ENCODE measurements at regions not wholly inside any gene's neighbourhood (a gene's known extent, or its start where the extent isn't known, plus 50 kb on each side); places are given as distances from the start of the nearest gene placed in this dataset.
A peak's percentile ranks its signal among the peaks of the same experiment; 100 is the strongest.

GRCh38 chrX:113594123-113594841, 753.7 kb upstream of the AMOT start (continued):
- no peak for TF ChIP-seq ZNF512 (tag; IDR thresholded peaks at IDR 0.05)
- no peak for TF ChIP-seq IFI16 (CRISPR knock-in tag; IDR thresholded peaks at IDR 0.05)
- TF ChIP-seq ZBTB33 (CRISPR knock-in tag; IDR thresholded peaks at IDR 0.05) = no peak

- H3K9me1 ChIP-seq (ENCODE audit: control insufficient read depth, insufficient read depth, low read length) = no peaks in the 10 kb centered on the region
- H3K4me1 ChIP-seq (replicated peaks in 1 of 2; ENCODE audit: control insufficient read depth in 2 of 2, insufficient read depth in 2 of 2, low read length in 2 of 2) = no peaks in the 10 kb centered on the region
- no peaks in the 10 kb centered on the region for H3K9me3 ChIP-seq (replicated peaks; ENCODE audit: control insufficient read depth, insufficient read depth, low read depth, low read length)
- FAIRE-seq (no peak), ATAC-seq (no peak), DNase-seq (ENCODE audit: extremely low read depth in 1 of 4, low spot score in 3 of 4) (no peak)
- ChIA-PET CTCF (ENCODE audit: low intra/inter-chr PET ratio) (no interaction called here), POLR2A (no interaction called here)
- no peak overlapping the region for H3K9ac ChIP-seq (ENCODE audit: insufficient read depth in 1 of 2, low read depth in 2 of 2, low read length in 2 of 2)
- WGBS (ENCODE audit: insufficient coverage, low coverage, missing lambda C conversion rate) = 2% methylated on average over 12 of the region's 15 CpGs
- in situ Hi-C loops (cut with MboI) (no loop called here), intact Hi-C loops (cut with micrococcal nuclease) (no loop called here)
- H3K36me3 ChIP-seq (ENCODE audit: control insufficient read depth, insufficient read depth, low read length) = no peaks in the 10 kb centered on the region
- H3K4me2 ChIP-seq (ENCODE audit: insufficient read depth, low read length) = no peak overlapping the region
- TF ChIP-seq ELF2 (CRISPR knock-in tag; IDR thresholded peaks at IDR 0.05) (no peak), HINFP (tag; conservative IDR thresholded peaks at IDR 0.05; ENCODE audit: low read depth) (peak; percentile 64; the same call in 1 of the 2 replicates)
- no peak overlapping the region for H3K27ac ChIP-seq (ENCODE audit: extremely low read depth, low read depth, low read length)
- no peaks in the 10 kb centered on the region for H3K27me3 ChIP-seq (ENCODE audit: control insufficient read depth in 2 of 2, insufficient read depth in 2 of 2, low read length in 2 of 2)
- H3K79me2 ChIP-seq (ENCODE audit: control insufficient read depth, insufficient read depth, low read length) = no peaks in the 10 kb centered on the region
- H3K4me3 ChIP-seq = no peak overlapping the region
- BruUV-seq (replicated peaks) = no TSS peak
- no peaks in the 10 kb centered on the region for H4K20me1 ChIP-seq (replicated peaks; ENCODE audit: control insufficient read depth, insufficient read depth, low read length)
- H2AFZ ChIP-seq (ENCODE audit: low read depth, low read length) = no peak overlapping the region
Observed at GRCh38 chrX:113586281-113586898, 745.8 kb upstream of the AMOT start.

All from K562 (cell line).